ENCODE measurements at regions not wholly inside any gene's neighbourhood (a gene's known extent, or its start where the extent isn't known, plus 50 kb on each side); places are given as distances from the start of the nearest gene placed in this dataset.

DNA sequence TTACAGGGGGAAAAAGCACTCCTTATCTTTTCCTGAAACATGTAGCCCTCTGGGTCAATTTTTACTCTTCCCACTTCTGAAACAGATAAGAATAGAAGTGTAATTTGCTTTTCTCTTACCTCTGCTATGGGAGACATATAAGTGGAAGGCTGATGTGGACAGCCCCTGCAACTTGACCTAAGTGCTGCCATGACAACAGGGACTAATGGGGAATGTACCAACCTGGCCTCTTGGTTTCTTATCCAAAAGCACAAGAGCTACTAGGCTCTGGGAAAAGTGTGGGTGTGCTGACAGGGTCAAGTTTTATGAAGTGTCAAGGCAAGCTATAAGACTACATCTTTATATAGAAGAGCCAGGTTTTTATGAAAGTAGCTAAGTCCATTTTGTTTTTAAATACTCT, 1246.5 kb downstream of the OTOL1 start:
- DNase-seq (ENCODE audit: low read depth): no peak
- H3K4me3 ChIP-seq (ENCODE audit: low read depth, low read length): no peak overlapping the region
- TF ChIP-seq, protein P1, sequence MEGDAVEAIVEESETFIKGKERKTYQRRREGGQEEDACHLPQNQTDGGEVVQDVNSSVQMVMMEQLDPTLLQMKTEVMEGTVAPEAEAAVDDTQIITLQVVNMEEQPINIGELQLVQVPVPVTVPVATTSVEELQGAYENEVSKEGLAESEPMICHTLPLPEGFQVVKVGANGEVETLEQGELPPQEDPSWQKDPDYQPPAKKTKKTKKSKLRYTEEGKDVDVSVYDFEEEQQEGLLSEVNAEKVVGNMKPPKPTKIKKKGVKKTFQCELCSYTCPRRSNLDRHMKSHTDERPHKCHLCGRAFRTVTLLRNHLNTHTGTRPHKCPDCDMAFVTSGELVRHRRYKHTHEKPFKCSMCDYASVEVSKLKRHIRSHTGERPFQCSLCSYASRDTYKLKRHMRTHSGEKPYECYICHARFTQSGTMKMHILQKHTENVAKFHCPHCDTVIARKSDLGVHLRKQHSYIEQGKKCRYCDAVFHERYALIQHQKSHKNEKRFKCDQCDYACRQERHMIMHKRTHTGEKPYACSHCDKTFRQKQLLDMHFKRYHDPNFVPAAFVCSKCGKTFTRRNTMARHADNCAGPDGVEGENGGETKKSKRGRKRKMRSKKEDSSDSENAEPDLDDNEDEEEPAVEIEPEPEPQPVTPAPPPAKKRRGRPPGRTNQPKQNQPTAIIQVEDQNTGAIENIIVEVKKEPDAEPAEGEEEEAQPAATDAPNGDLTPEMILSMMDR (IDR thresholded peaks at IDR 0.05; ENCODE audit: insufficient read depth, low read depth, low read length, missing control alignments): no peak

GRCh38 chr3:162760789-162761188, 1264.2 kb downstream of the OTOL1 start:
- no peak for DNase-seq (ENCODE audit: low read depth)
- TF ChIP-seq, protein P1 (IDR thresholded peaks at IDR 0.05; ENCODE audit: insufficient read depth, low read depth, low read length, missing control alignments): no peak
- H3K4me3 ChIP-seq (ENCODE audit: low read depth, low read length): no peak overlapping the region

DNA sequence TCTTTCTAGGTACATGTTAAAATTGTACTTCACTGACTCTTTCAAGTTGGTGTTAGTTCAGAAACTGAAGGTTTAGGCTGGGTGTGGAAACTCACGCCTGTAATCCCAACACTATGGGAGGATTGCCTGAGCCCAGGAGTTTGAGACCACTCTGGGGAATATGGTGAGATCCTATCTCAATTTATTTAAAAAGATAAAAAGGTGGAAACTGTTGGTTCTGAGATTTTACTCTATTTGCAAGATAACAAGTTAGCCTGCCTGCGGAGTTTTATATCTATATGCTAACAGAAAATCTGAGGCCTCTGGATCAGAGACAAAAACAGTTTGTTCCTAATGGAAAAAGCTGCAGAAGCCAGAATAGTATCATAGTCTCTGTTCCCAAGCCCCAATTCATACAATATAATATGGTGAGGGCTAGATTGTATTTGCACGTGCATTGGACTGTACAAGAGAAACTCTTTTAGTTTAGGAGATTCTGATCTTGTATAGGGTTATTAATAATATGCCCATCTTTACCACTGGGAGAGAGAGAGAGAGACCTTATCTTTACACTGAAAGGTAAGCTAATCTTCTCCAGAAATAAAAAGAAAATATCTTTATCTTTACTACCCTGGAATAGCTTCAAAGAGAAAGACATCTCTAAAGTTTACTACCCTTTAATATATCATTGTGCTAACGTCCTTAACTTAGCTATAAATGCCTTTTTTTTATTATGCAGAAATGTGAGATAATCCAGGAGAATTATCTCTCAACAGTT, 1267.6 kb downstream of the OTOL1 start:
- no peak overlapping the region for H3K4me3 ChIP-seq (ENCODE audit: low read depth, low read length)
- TF ChIP-seq, protein P1 (IDR thresholded peaks at IDR 0.05; ENCODE audit: insufficient read depth, low read depth, low read length, missing control alignments): no peak
- DNase-seq (ENCODE audit: low read depth): no peak

- TF ChIP-seq, protein P1 (IDR thresholded peaks at IDR 0.05; ENCODE audit: insufficient read depth, low read depth, low read length, missing control alignments): no peak
- DNase-seq (ENCODE audit: low read depth): no peak
- H3K4me3 ChIP-seq (ENCODE audit: low read depth, low read length): no peak overlapping the region
Observed at GRCh38 chr3:162764808-162765071, 1268.1 kb downstream of the OTOL1 start.

GRCh38 chr3:162765524-162765923, 1268.9 kb downstream of the OTOL1 start:
- TF ChIP-seq, protein P1 (IDR thresholded peaks at IDR 0.05; ENCODE audit: insufficient read depth, low read depth, low read length, missing control alignments): no peak
- no peak for DNase-seq (ENCODE audit: low read depth)
- H3K4me3 ChIP-seq (ENCODE audit: low read depth, low read length): no peak overlapping the region

GRCh38 chr3:162769564-162769963, 1273.0 kb downstream of the OTOL1 start:
- no peak overlapping the region for H3K4me3 ChIP-seq (ENCODE audit: low read depth, low read length)
- TF ChIP-seq, protein P1 (IDR thresholded peaks at IDR 0.05; ENCODE audit: insufficient read depth, low read depth, low read length, missing control alignments): no peak
- no peak for DNase-seq (ENCODE audit: low read depth)

- no peak for DNase-seq (ENCODE audit: low read depth)
- TF ChIP-seq, protein P1 (IDR thresholded peaks at IDR 0.05; ENCODE audit: insufficient read depth, low read depth, low read length, missing control alignments): no peak
- H3K4me3 ChIP-seq (ENCODE audit: low read depth, low read length): no peak overlapping the region
Observed at GRCh38 chr3:162770551-162770950, 1273.9 kb downstream of the OTOL1 start.

All from GM12865 (cell line).